ENCODE measurements at regions not wholly inside any gene's neighbourhood (a gene's known extent, or its start where the extent isn't known, plus 50 kb on each side); places are given as distances from the start of the nearest gene placed in this dataset.

DNA sequence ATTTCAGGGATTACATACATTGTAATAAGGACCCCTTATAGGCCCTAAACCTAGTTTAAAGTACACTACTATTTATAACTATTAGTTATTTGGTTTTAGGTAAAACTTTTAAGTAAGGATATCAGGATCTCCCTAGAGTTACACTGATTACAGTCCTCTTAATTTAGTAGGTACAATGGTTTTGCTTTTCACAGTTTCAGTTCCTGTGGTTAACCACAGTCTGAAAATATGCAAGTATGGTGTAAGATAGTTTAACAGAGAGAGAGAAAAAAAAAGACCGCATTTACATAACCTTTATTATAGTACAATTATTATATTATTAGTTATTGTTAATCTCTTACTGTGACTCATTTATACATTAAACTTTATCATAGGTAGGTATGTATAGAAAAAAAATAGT, 725.3 kb upstream of the PTPRD start:
- Histone ChIP-seq H2BK20ac (ENCODE audit: low read depth, low read length) (no peak overlapping the region), H3K4ac (ENCODE audit: low read depth, low read length) (no peak overlapping the region), H3K9me1 (ENCODE audit: insufficient read depth, low read length) (no peaks in the 10 kb centered on the region), H3K9ac (ENCODE audit: low read depth, low read length) (no peak overlapping the region), H3K79me1 (ENCODE audit: low read depth in 1 of 2, low read length in 2 of 2) (no peaks in the 10 kb centered on the region), H3K27me3 (ENCODE audit: control insufficient read depth, insufficient read depth, low read length) (no peaks in the 10 kb centered on the region), H3K4me2 (ENCODE audit: low read depth, low read length) (no peak overlapping the region), H3K23ac (ENCODE audit: low read depth, low read length) (no peak overlapping the region), H2BK120ac (ENCODE audit: low read depth, low read length) (no peak overlapping the region), H2AK5ac (ENCODE audit: low read depth, low read length) (no peak overlapping the region), H2AK9ac (replicated peaks; ENCODE audit: low read depth, low read length, poor library complexity) (no peak overlapping the region), H4K20me1 (ENCODE audit: insufficient read depth, low read length) (no peaks in the 10 kb centered on the region), H4K8ac (ENCODE audit: low read depth in 2 of 2, low read length in 2 of 2) (no peak overlapping the region), H3K27ac (ENCODE audit: insufficient read depth, low read length) (no peak overlapping the region), H3K36me3 (ENCODE audit: control insufficient read depth, insufficient read depth, low read length) (no peaks in the 10 kb centered on the region), H3K14ac (replicated peaks; ENCODE audit: low read depth, low read length) (no peak overlapping the region), H2AFZ (replicated peaks; ENCODE audit: low read length, poor library complexity) (no peak overlapping the region), H3K4me3 (ENCODE audit: insufficient read depth, low read depth, low read length) (no peak overlapping the region), H2BK15ac (ENCODE audit: low read depth, low read length) (no peak overlapping the region), H3K56ac (ENCODE audit: extremely low read depth, insufficient read depth, low read length) (no peak overlapping the region), H4K91ac (ENCODE audit: insufficient read depth, low read depth, low read length) (no peak overlapping the region), H4K5ac (ENCODE audit: low read depth, low read length) (no peak overlapping the region), H3K4me1 (ENCODE audit: control insufficient read depth, insufficient read depth, low read length) (no peaks in the 10 kb centered on the region), H3K9me3 (ENCODE audit: control insufficient read depth, insufficient read depth, low read length) (peaks cover 2% of the 10 kb centered on the region; the same call in 1 of the 2 replicates), H2BK5ac (ENCODE audit: low read depth, low read length, poor library complexity, severe bottlenecking) (no peak overlapping the region), H3K18ac (ENCODE audit: low read depth, low read length) (no peak overlapping the region)
- dilution Hi-C loops (cut with HindIII; ENCODE audit: low sequenced_read_pairs, unreplicated experiment) (no loop called here), in situ Hi-C loops (cut with MboI; ENCODE audit: low sequenced_read_pairs) (no loop called here), intact Hi-C loops (cut with micrococcal nuclease) (no loop called here)
- WGBS, 2 experiments (ENCODE audit: extremely low coverage in 2 of 2, insufficient read length in 1 of 2), result no CpG with 5 or more reads among the region's 1 CpG
- ChIA-PET POLR2A (ENCODE audit: unreplicated experiment) (no interaction called here), CTCF (no interaction called here)
- DNase-seq (no peak), ATAC-seq (ENCODE audit: low read depth) (no peak)
- no peak for TF ChIP-seq CEBPB (IDR thresholded peaks at IDR 0.05; ENCODE audit: low read depth, low read length)
- no peak for TF ChIP-seq MXI1 (IDR thresholded peaks at IDR 0.05; ENCODE audit: borderline replicate concordance, low read depth, low read length)
- no peak for TF ChIP-seq MAFK (IDR thresholded peaks at IDR 0.05; ENCODE audit: low read depth, low read length)
- TF ChIP-seq SMC3 (IDR thresholded peaks at IDR 0.05; ENCODE audit: low read depth, low read length), result no peak
- no peak for TF ChIP-seq POLR2A (IDR thresholded peaks at IDR 0.05; ENCODE audit: low read depth, low read length)
- TF ChIP-seq, protein P1, sequence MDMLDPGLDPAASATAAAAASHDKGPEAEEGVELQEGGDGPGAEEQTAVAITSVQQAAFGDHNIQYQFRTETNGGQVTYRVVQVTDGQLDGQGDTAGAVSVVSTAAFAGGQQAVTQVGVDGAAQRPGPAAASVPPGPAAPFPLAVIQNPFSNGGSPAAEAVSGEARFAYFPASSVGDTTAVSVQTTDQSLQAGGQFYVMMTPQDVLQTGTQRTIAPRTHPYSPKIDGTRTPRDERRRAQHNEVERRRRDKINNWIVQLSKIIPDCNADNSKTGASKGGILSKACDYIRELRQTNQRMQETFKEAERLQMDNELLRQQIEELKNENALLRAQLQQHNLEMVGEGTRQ (IDR thresholded peaks at IDR 0.05; ENCODE audit: low read depth, low read length), result no peak
- TF ChIP-seq, protein P2, sequence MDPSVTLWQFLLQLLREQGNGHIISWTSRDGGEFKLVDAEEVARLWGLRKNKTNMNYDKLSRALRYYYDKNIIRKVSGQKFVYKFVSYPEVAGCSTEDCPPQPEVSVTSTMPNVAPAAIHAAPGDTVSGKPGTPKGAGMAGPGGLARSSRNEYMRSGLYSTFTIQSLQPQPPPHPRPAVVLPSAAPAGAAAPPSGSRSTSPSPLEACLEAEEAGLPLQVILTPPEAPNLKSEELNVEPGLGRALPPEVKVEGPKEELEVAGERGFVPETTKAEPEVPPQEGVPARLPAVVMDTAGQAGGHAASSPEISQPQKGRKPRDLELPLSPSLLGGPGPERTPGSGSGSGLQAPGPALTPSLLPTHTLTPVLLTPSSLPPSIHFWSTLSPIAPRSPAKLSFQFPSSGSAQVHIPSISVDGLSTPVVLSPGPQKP (IDR thresholded peaks at IDR 0.05; ENCODE audit: borderline replicate concordance, low read depth, low read length), result no peak
- no peak for TF ChIP-seq CHD1 (IDR thresholded peaks at IDR 0.05; ENCODE audit: low read depth, low read length)
- TF ChIP-seq RFX5 (IDR thresholded peaks at IDR 0.05; ENCODE audit: low read depth, low read length), result no peak
- TF ChIP-seq FOS (IDR thresholded peaks at IDR 0.05; ENCODE audit: low read depth, low read length), result no peak
- TF ChIP-seq BHLHE40 (IDR thresholded peaks at IDR 0.05; ENCODE audit: low read depth, low read length), result no peak
- TF ChIP-seq, protein P3, sequence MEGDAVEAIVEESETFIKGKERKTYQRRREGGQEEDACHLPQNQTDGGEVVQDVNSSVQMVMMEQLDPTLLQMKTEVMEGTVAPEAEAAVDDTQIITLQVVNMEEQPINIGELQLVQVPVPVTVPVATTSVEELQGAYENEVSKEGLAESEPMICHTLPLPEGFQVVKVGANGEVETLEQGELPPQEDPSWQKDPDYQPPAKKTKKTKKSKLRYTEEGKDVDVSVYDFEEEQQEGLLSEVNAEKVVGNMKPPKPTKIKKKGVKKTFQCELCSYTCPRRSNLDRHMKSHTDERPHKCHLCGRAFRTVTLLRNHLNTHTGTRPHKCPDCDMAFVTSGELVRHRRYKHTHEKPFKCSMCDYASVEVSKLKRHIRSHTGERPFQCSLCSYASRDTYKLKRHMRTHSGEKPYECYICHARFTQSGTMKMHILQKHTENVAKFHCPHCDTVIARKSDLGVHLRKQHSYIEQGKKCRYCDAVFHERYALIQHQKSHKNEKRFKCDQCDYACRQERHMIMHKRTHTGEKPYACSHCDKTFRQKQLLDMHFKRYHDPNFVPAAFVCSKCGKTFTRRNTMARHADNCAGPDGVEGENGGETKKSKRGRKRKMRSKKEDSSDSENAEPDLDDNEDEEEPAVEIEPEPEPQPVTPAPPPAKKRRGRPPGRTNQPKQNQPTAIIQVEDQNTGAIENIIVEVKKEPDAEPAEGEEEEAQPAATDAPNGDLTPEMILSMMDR (conservative IDR thresholded peaks at IDR 0.05; ENCODE audit: low read depth, low read length), result no peak
- TF ChIP-seq MAZ (IDR thresholded peaks at IDR 0.05; ENCODE audit: borderline replicate concordance, low read depth, low read length), result no peak
- TF ChIP-seq RAD21 (IDR thresholded peaks at IDR 0.05; ENCODE audit: low read length), result no peak
- no peak for TF ChIP-seq NFE2L2 (IDR thresholded peaks at IDR 0.05; ENCODE audit: low read depth, low read length)
- no TSS peak for BruUV-seq (replicated peaks)

Measured in IMR-90 (cell line).